ENCODE measurements at regions not wholly inside any gene's neighbourhood (a gene's known extent, or its start where the extent isn't known, plus 50 kb on each side); places are given as distances from the start of the nearest gene placed in this dataset.

DNA sequence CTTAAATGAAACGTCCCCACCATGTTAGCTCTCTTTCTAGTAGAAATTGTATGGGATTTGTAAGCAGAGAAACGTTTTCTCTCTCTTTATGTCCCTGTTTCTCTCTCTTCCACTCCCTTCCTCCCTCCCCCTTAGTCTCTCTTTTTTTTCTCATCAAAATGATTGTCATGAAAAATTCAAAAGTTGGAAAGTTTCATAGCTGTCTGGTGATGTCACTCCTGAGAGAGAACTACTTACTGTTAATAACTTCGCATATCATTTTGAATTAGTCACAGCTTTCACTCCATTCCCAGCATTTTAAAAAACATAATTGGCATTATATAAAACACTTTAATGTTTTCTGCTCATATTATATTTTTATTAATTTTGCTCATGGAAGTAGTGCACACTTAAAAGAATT is 331.1 kb downstream of the C3orf38 start:
- no peak for TF ChIP-seq POLR2A (IDR thresholded peaks at IDR 0.05)
- TF ChIP-seq, protein P1, sequence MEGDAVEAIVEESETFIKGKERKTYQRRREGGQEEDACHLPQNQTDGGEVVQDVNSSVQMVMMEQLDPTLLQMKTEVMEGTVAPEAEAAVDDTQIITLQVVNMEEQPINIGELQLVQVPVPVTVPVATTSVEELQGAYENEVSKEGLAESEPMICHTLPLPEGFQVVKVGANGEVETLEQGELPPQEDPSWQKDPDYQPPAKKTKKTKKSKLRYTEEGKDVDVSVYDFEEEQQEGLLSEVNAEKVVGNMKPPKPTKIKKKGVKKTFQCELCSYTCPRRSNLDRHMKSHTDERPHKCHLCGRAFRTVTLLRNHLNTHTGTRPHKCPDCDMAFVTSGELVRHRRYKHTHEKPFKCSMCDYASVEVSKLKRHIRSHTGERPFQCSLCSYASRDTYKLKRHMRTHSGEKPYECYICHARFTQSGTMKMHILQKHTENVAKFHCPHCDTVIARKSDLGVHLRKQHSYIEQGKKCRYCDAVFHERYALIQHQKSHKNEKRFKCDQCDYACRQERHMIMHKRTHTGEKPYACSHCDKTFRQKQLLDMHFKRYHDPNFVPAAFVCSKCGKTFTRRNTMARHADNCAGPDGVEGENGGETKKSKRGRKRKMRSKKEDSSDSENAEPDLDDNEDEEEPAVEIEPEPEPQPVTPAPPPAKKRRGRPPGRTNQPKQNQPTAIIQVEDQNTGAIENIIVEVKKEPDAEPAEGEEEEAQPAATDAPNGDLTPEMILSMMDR (IDR thresholded peaks at IDR 0.05) = no peak
